ENCODE measurements at regions not wholly inside any gene's neighbourhood (a gene's known extent, or its start where the extent isn't known, plus 50 kb on each side); places are given as distances from the start of the nearest gene placed in this dataset.

- Histone ChIP-seq H3K4me3 (ENCODE audit: low read depth, low read length) (no peak overlapping the region), H3K36me3 (ENCODE audit: control insufficient read depth, insufficient read depth, low read length) (no peaks in the 10 kb centered on the region), H3K27me3 (ENCODE audit: control insufficient read depth, insufficient read depth, low read length) (no peaks in the 10 kb centered on the region)
- TF ChIP-seq CTCF (IDR thresholded peaks at IDR 0.05; ENCODE audit: insufficient read depth, low read length, poor library complexity, severe bottlenecking): no peak
- no peak for DNase-seq (ENCODE audit: low read depth)
Measured at GRCh38 chr2:74779265-74779558, 54.7 kb upstream of the HK2 start.

DNA sequence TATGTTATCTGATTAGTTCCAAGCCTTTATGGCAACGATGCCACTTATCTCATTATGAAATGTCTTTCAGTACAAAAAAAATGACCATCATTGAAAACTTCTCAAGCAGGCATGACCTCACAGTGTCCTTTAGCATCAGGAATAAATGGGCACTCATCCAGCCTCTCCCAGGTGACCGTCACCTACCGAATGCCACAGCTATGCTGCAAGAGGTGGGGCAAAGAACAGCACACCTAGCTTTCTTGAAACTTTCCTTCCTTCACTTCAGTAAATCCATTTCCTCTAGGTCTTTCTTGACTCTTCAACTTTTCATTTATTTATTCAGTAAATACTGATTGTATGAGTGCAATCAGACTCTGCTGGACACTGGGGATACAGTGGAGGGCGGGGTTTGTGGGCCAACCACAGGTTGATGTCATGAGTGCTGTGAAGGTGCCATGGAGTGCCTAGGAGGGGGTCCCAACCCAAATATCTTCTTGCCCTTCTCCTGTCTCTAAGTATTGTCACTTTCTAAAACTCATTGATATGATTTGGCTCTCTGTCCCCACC, 54.3 kb upstream of the HK2 start:
- Histone ChIP-seq H3K27me3 (ENCODE audit: control insufficient read depth, insufficient read depth, low read length) (no peaks in the 10 kb centered on the region), H3K36me3 (ENCODE audit: control insufficient read depth, insufficient read depth, low read length) (no peaks in the 10 kb centered on the region), H3K4me3 (ENCODE audit: low read depth, low read length) (no peak overlapping the region)
- no peak for DNase-seq (ENCODE audit: low read depth)
- no peak for TF ChIP-seq CTCF (IDR thresholded peaks at IDR 0.05; ENCODE audit: insufficient read depth, low read length, poor library complexity, severe bottlenecking)
